ENCODE measurements at regions not wholly inside any gene's neighbourhood (a gene's known extent, or its start where the extent isn't known, plus 50 kb on each side); places are given as distances from the start of the nearest gene placed in this dataset.

- ChIA-PET CTCF (interaction anchor here (1.5 kb wide), 1 partner anchor 12 kb away, joined by 3 read pairs; no protein-coding TSS in a partner anchor), POLR2A (no interaction called here)
- DNase-seq (ENCODE audit: extremely low spot score) = no peak
- TF ChIP-seq CTCF (IDR thresholded peaks at IDR 0.05; ENCODE audit: control extremely low read depth, extremely low read depth, low read depth, missing control alignments) = no peak
These were observed 168.8 kb upstream of the TLE3 start for GRCh38 chr15:70266412-70267121.

GRCh38 chr15:70265986-70266385, 168.3 kb upstream of the TLE3 start:
- ChIA-PET CTCF (interaction anchor here (1.5 kb wide), 1 partner anchor 12 kb away, joined by 3 read pairs; no protein-coding TSS in a partner anchor), POLR2A (no interaction called here)
- DNase-seq (ENCODE audit: extremely low spot score) = no peak
- no peak for TF ChIP-seq CTCF (IDR thresholded peaks at IDR 0.05; ENCODE audit: control extremely low read depth, extremely low read depth, low read depth, missing control alignments)

- ChIA-PET POLR2A (no interaction called here), CTCF (interaction anchor here (1.5 kb wide), 1 partner anchor 13 kb away, joined by 3 read pairs; no protein-coding TSS in a partner anchor)
- peak; percentile 20 for TF ChIP-seq CTCF (IDR thresholded peaks at IDR 0.05; ENCODE audit: control extremely low read depth, extremely low read depth, low read depth, missing control alignments)
- no peak for DNase-seq (ENCODE audit: extremely low spot score)
These were observed 167.8 kb upstream of the TLE3 start for GRCh38 chr15:70265466-70265978.

GRCh38 chr15:70264738-70265465, 167.2 kb upstream of the TLE3 start:
- TF ChIP-seq CTCF (IDR thresholded peaks at IDR 0.05; ENCODE audit: control extremely low read depth, extremely low read depth, low read depth, missing control alignments) = no peak
- ChIA-PET CTCF (no interaction called here), POLR2A (no interaction called here)
- no peak for DNase-seq (ENCODE audit: extremely low spot score)

GRCh38 chr15:70264014-70264582, 166.4 kb upstream of the TLE3 start:
- ChIA-PET CTCF (interaction anchor here (1.0 to 1.4 kb wide), 4 partner anchors 11 to 16 kb away, joined by 3 to 6 read pairs (median 4); no protein-coding TSS in a partner anchor), POLR2A (no interaction called here)
- DNase-seq (ENCODE audit: extremely low spot score) = no peak
- no peak for TF ChIP-seq CTCF (IDR thresholded peaks at IDR 0.05; ENCODE audit: control extremely low read depth, extremely low read depth, low read depth, missing control alignments)

GRCh38 chr15:70262591-70263274, 165.0 kb upstream of the TLE3 start:
- CTCF ChIA-PET = interaction anchor here (1.0 to 1.4 kb wide), 5 partner anchors 9 to 16 kb away, joined by 3 to 6 read pairs (median 3); no protein-coding TSS in a partner anchor
- POLR2A ChIA-PET = no interaction called here
- no peak for DNase-seq (ENCODE audit: extremely low spot score)
- no peak for TF ChIP-seq CTCF (IDR thresholded peaks at IDR 0.05; ENCODE audit: control extremely low read depth, extremely low read depth, low read depth, missing control alignments)

Measured in GM10248 (cell line).